Thyroid gland (tissue), 4 donors: ENCODE measurements at regions not wholly inside any gene's neighbourhood (a gene's known extent, or its start where the extent isn't known, plus 50 kb on each side); places are given as distances from the start of the nearest gene placed in this dataset.

ENCODE experiments used
- CTCF ChIP-seq, 6 experiments: fragments of 200-600 bp in 3 of 6; fragments of 450-650 bp in 3 of 6; sonication (generic) in 3 of 6; IDR thresholded peaks; one replicate each; pipeline ENCODE4 v1.5.1; 2016 to 2019; ENCODE audit warnings: antibody characterized with exemption in 6 of 6, mild to moderate bottlenecking in 2 of 6, inconsistent platforms in 1 of 6, moderate library complexity in 1 of 6
- POLR2A ChIP-seq, 2 donors: fragments of 450-650 bp; IDR thresholded peaks; one replicate each; pipeline ENCODE4 v1.6.1; 2017; ENCODE audit warnings: antibody characterized with exemption in 2 of 2, mild to moderate bottlenecking in 2 of 2, moderate library complexity in 1 of 2

GRCh38 chrX:20670611-20671010 lies 403.9 kb upstream of the RPS6KA3 start:
- TF ChIP-seq POLR2A (IDR thresholded peaks at IDR 0.05) = no peak
- TF ChIP-seq CTCF (IDR thresholded peaks at IDR 0.05) = no peak
